B cell (primary cell): ENCODE measurements at regions not wholly inside any gene's neighbourhood (a gene's known extent, or its start where the extent isn't known, plus 50 kb on each side); places are given as distances from the start of the nearest gene placed in this dataset.

Experiments
- ATAC-seq: fragments of 200-7000 bp; cut with Tn5 transposase; one replicate; pipeline ENCODE4 v1.10.0; 2021; ENCODE audit warnings: low read depth, mild to moderate bottlenecking, moderate number of reproducible peaks, moderate library complexity
- CTCF ChIA-PET: fragments of 350-600 bp; sonication (Branson Sonifier 250); formaldehyde crosslinking; loops from one replicate; lab custom pipeline; 2021; ENCODE audit warnings: antibody characterized with exemption, inconsistent platforms; lab: Charles Lee
- POLR2A ChIA-PET: fragments of 350-600 bp; sonication (Branson Sonifier 250); formaldehyde crosslinking; loops from one replicate; lab custom pipeline; 2021; ENCODE audit warnings: antibody characterized with exemption; lab: Charles Lee
- DNase-seq: peaks from one replicate; pipeline ENCODE4 v3.0.0; 2013
- H2AFZ ChIP-seq: 2 replicates; pipeline ENCODE4 v1.6.1; 2012; ENCODE audit warnings: mild to moderate bottlenecking, low read depth, low read length; ENCODE audit not compliant: insufficient read depth, poor library complexity, severe bottlenecking
- H3K27ac ChIP-seq, 2 donors: 1 replicate in 1 of 2; 2 replicates in 1 of 2; pipeline ENCODE4 v1.5.1; 2012 to 2013; ENCODE audit warnings: low read length in 2 of 2, mild to moderate bottlenecking in 2 of 2, moderate library complexity in 1 of 2
- H3K27me3 ChIP-seq, 4 experiments: fragments of 200-600 bp in 1 of 4; sonication (generic) in 1 of 4; replicated peaks in 1 of 4; 1 replicate in 2 of 4; 2 replicates in 2 of 4; pipeline versions ENCODE4 v1.6.1 to v1.7.0; 2013 to 2016; ENCODE audit warnings: low read length in 3 of 4, mild to moderate bottlenecking in 2 of 4, mixed read lengths in 1 of 4, moderate library complexity in 1 of 4; ENCODE audit not compliant: insufficient read depth in 4 of 4, control insufficient read depth in 3 of 4; ENCODE audit errors: control extremely low read depth in 1 of 4
- H3K36me3 ChIP-seq, 2 experiments: replicated peaks in 1 of 2; 1 replicate in 1 of 2; 2 replicates in 1 of 2; pipeline versions ENCODE4 v1.6.1 to v1.7.1; 2013; ENCODE audit warnings: low read length in 1 of 2; ENCODE audit not compliant: insufficient read depth in 2 of 2, control insufficient read depth in 1 of 2; ENCODE audit errors: control extremely low read depth in 1 of 2, extremely low read depth in 1 of 2
- H3K4me1 ChIP-seq, 2 donors: fragments of 200-600 bp in 1 of 2; sonication (generic) in 1 of 2; 1 replicate in 1 of 2; 2 replicates in 1 of 2; pipeline versions ENCODE4 v1.5.1 to v1.6.1; 2013 to 2017; ENCODE audit warnings: low read length in 2 of 2; ENCODE audit not compliant: control insufficient read depth in 2 of 2, insufficient read depth in 2 of 2
- H3K4me2 ChIP-seq: replicated peaks from 2 replicates; pipeline ENCODE3; 2012; ENCODE audit warnings: mild to moderate bottlenecking, low read depth, low read length; ENCODE audit not compliant: poor library complexity, severe bottlenecking
- H3K4me3 ChIP-seq, 5 experiments: fragments of 200-600 bp in 1 of 5; sonication (generic) in 1 of 5; 1 replicate in 3 of 5; 2 replicates in 2 of 5; pipeline versions ENCODE4 v1.5.1 to v1.7.0; 2011 to 2016; ENCODE audit warnings: low read length in 4 of 5, mild to moderate bottlenecking in 4 of 5, low read depth in 2 of 5, control low read depth in 1 of 5, moderate library complexity in 1 of 5; ENCODE audit not compliant: insufficient read depth in 1 of 5; ENCODE audit errors: control extremely low read depth in 1 of 5, extremely low read depth in 1 of 5
- H3K79me2 ChIP-seq: fragments of 200-600 bp; sonication (generic); one replicate; pipeline ENCODE4 v1.6.0; 2016; ENCODE audit warnings: low read length; ENCODE audit not compliant: control insufficient read depth, insufficient read depth
- H3K9ac ChIP-seq: fragments of 200-600 bp; sonication (generic); 2 replicates; pipeline ENCODE4 v1.6.1; 2017; ENCODE audit warnings: mild to moderate bottlenecking, low read length, moderate library complexity
- H3K9me3 ChIP-seq, 3 donors: one replicate each; pipeline versions ENCODE4 v1.6.1 to v1.7.1; 2013; ENCODE audit warnings: low read length in 2 of 3; ENCODE audit not compliant: control insufficient read depth in 2 of 3, insufficient read depth in 1 of 3; ENCODE audit errors: control extremely low read depth in 1 of 3
- H4K20me1 ChIP-seq: 2 replicates; pipeline ENCODE4 v1.6.0; 2012; ENCODE audit warnings: mild to moderate bottlenecking, low read length; ENCODE audit not compliant: insufficient read depth, control insufficient read depth, poor library complexity, severe bottlenecking
- H3K27ac Mint-ChIP-seq: one replicate; pipeline ENCODE4 v1.8.0; 2021; ENCODE audit warnings: mixed read lengths
- H3K27me3 Mint-ChIP-seq: one replicate; pipeline ENCODE4 v1.8.0; 2021; ENCODE audit warnings: mixed read lengths
- H3K4me1 Mint-ChIP-seq: one replicate; pipeline ENCODE4 v1.8.0; 2021; ENCODE audit warnings: mixed read lengths
- H3K4me3 Mint-ChIP-seq: one replicate; pipeline ENCODE4 v1.8.0; 2021; ENCODE audit warnings: mixed read lengths
- H3K9me3 Mint-ChIP-seq: one replicate; pipeline ENCODE4 v1.8.0; 2022; ENCODE audit warnings: mixed read lengths; ENCODE audit not compliant: insufficient read depth
- CTCF ChIP-seq: fragments of 200-600 bp; IDR thresholded peaks from one replicate; pipeline ENCODE4 v1.8.0; 2022; ENCODE audit warnings: antibody characterized with exemption, mild to moderate bottlenecking
- EZH2 ChIP-seq: IDR thresholded peaks from 2 replicates; pipeline ENCODE4 v1.6.1; 2012; ENCODE audit warnings: borderline replicate concordance, low read depth, mild to moderate bottlenecking, moderate library complexity, low read length; ENCODE audit not compliant: insufficient read depth, poor library complexity, severe bottlenecking
- WGBS: methylation state at CpG from one replicate; pipeline ENCODE4 v1.1.5; 2013; ENCODE audit warnings: missing lambda C conversion rate; ENCODE audit not compliant: insufficient coverage; 5-methylcytosine and 5-hydroxymethylcytosine counted together
- intact Hi-C: fragments of 100-400 bp; cut with micrococcal nuclease; formaldehyde crosslinking; loops from one replicate; pipeline ENCODE4 v1.10.0; 2022

GRCh38 chr16:54813778-54814177, 116.9 kb upstream of the IRX5 start:
- H3K4me3 Mint-ChIP-seq = no peak overlapping the region
- no peak for DNase-seq
- H3K79me2 ChIP-seq = no peaks in the 10 kb centered on the region
- no peaks in the 10 kb centered on the region for H3K36me3 ChIP-seq
- H3K27ac Mint-ChIP-seq = no peak overlapping the region
- TF ChIP-seq CTCF = no peak
- no peak for TF ChIP-seq EZH2
- no peak overlapping the region for H3K9ac ChIP-seq
- H3K27me3 Mint-ChIP-seq = peaks cover 5% of the 10 kb centered on the region
- H3K27me3 ChIP-seq = no peaks in the 10 kb centered on the region
- H3K4me1 ChIP-seq = no peaks in the 10 kb centered on the region
- POLR2A ChIA-PET = no interaction called here
- H3K4me3 ChIP-seq = no peak overlapping the region
- CTCF ChIA-PET = no interaction called here
- ATAC-seq = no peak
- no peaks in the 10 kb centered on the region for H4K20me1 ChIP-seq
- no peaks in the 10 kb centered on the region for H3K9me3 ChIP-seq
- H3K9me3 Mint-ChIP-seq = peaks cover 4% of the 10 kb centered on the region
- no peak overlapping the region for H2AFZ ChIP-seq
- no peaks in the 10 kb centered on the region for H3K4me1 Mint-ChIP-seq
- whole genome bisulfite sequencing = 83% methylated on average over 1 of the region's 5 CpGs
- H3K4me2 ChIP-seq = no peak overlapping the region
- H3K27ac ChIP-seq = no peak overlapping the region
- intact Hi-C loops = no loop called here

GRCh38 chr16:54812229-54812628, 118.4 kb upstream of the IRX5 start:
- H3K9me3 ChIP-seq = no peaks in the 10 kb centered on the region
- intact Hi-C loops = no loop called here
- peaks cover 4% of the 10 kb centered on the region for H3K9me3 Mint-ChIP-seq

More at GRCh38 chr16:54812229-54812628, 118.4 kb upstream of the IRX5 start:
- Mint-ChIP-seq H3K27me3 (peaks cover 5% of the 10 kb centered on the region), H3K27ac (no peak overlapping the region), H3K4me1 (no peaks in the 10 kb centered on the region), H3K4me3 (no peak overlapping the region)
- no peak for DNase-seq
- Histone ChIP-seq H3K36me3 (no peaks in the 10 kb centered on the region), H3K4me1 (no peaks in the 10 kb centered on the region), H3K27ac (no peak overlapping the region), H3K9ac (no peak overlapping the region), H3K79me2 (no peaks in the 10 kb centered on the region), H3K4me2 (no peak overlapping the region), H4K20me1 (no peaks in the 10 kb centered on the region), H3K4me3 (no peak overlapping the region), H2AFZ (no peak overlapping the region), H3K27me3 (no peaks in the 10 kb centered on the region)
- ChIA-PET CTCF (no interaction called here), POLR2A (no interaction called here)
- WGBS = 50% methylated on average over 1 of the region's 3 CpGs
- TF ChIP-seq EZH2 (no peak), CTCF (no peak)
- ATAC-seq = no peak
